GM12891 (cell line): ENCODE measurements at regions not wholly inside any gene's neighbourhood (a gene's known extent, or its start where the extent isn't known, plus 50 kb on each side); places are given as distances from the start of the nearest gene placed in this dataset.
"Not testable (repeated sequence)": the region's sequence is repeated elsewhere in the genome, so short reads cannot be mapped to it uniquely, and the experiment has no call there.

Source experiments
- PAX5 ChIP-seq: IDR thresholded peaks from 2 replicates; pipeline ENCODE4 v1.6.1; 2011; ENCODE audit warnings: low read length, moderate library complexity, mild to moderate bottlenecking; ENCODE audit not compliant: insufficient read depth, severe bottlenecking
- POLR2A ChIP-seq: IDR thresholded peaks from 2 replicates; pipeline ENCODE4 v1.6.1; 2011; ENCODE audit warnings: low read depth, low read length, control low read depth
- POLR2AphosphoS5 ChIP-seq: IDR thresholded peaks from 2 replicates; pipeline ENCODE4 v1.6.1; 2011; ENCODE audit warnings: low read depth, low read length, control low read depth
- SPI1 ChIP-seq: IDR thresholded peaks from 2 replicates; pipeline ENCODE4 v1.6.1; 2011; ENCODE audit warnings: low read depth, low read length, control low read depth
- TAF1 ChIP-seq: IDR thresholded peaks from 2 replicates; pipeline ENCODE4 v1.6.1; 2011; ENCODE audit warnings: low read depth, low read length, control low read depth

- not testable (repeated sequence) for TF ChIP-seq TAF1, POLR2AphosphoS5, POLR2A, SPI1, PAX5
Measured at GRCh38 chr1:54468288-54469084, 62.3 kb upstream of the SSBP3 start.
